SK-N-SH (cell line): ENCODE measurements at regions not wholly inside any gene's neighbourhood (a gene's known extent, or its start where the extent isn't known, plus 50 kb on each side); places are given as distances from the start of the nearest gene placed in this dataset.

Source experiments
- CTCF ChIA-PET: fragments of 300-600, 350-600 bp; formaldehyde crosslinking; extraction: SDS; loops from one replicate; lab custom pipeline; 2021; lab: Yijun Ruan, JAX
- POLR2A ChIA-PET: fragments of 350-600 bp; sonication (Branson Sonifier 250); formaldehyde crosslinking; extraction: SDS; loops from one replicate; lab custom pipeline; 2020; ENCODE audit warnings: antibody characterized with exemption, inconsistent platforms; lab: Yijun Ruan, JAX
- DNase-seq: peaks from one replicate; pipeline ENCODE4 v3.0.0; 2012
- H2AFZ ChIP-seq: fragments of 200-600 bp; sonication (generic); 2 replicates; pipeline ENCODE4 v1.8.1; 2016; ENCODE audit warnings: antibody characterized with exemption, mild to moderate bottlenecking, low read depth
- H3F3A ChIP-seq: fragments of 200-600 bp; sonication (generic); replicated peaks from 2 replicates; pipeline ENCODE3; 2016; ENCODE audit warnings: antibody characterized with exemption, mild to moderate bottlenecking; ENCODE audit not compliant: insufficient read depth
- H3K27ac ChIP-seq, 2 experiments: fragments of 200-500 bp in 1 of 2; fragments of 200-600 bp in 1 of 2; sonication (Bioruptor generic) in 1 of 2; sonication (generic), shearing (Covaris generic) in 1 of 2; 2 replicates each; pipeline versions ENCODE4 v1.5.1 to v1.6.1; 2014 to 2016; ENCODE audit warnings: low read depth in 2 of 2, inconsistent platforms in 1 of 2, low read length in 1 of 2, mild to moderate bottlenecking in 1 of 2, mixed read lengths in 1 of 2
- H3K27me3 ChIP-seq: fragments of 200-600 bp; sonication (generic), shearing (Covaris generic); 2 replicates; pipeline ENCODE4 v1.6.1; 2016; ENCODE audit warnings: mixed run types; ENCODE audit not compliant: insufficient read depth
- H3K36me3 ChIP-seq, 2 experiments: fragments of 200-500 bp in 1 of 2; fragments of 200-600 bp in 1 of 2; sonication (Bioruptor generic) in 1 of 2; sonication (generic) in 1 of 2; replicated peaks in 1 of 2; 2 replicates each; pipeline versions ENCODE3 to v1.5.1; 2014 to 2016; ENCODE audit warnings: low read length in 1 of 2, mild to moderate bottlenecking in 1 of 2; ENCODE audit not compliant: insufficient read depth in 2 of 2, control insufficient read depth in 1 of 2
- H3K4me1 ChIP-seq, 2 experiments: fragments of 200-500 bp in 1 of 2; fragments of 200-600 bp in 1 of 2; sonication (Bioruptor generic) in 1 of 2; sonication (generic), shearing (Covaris generic) in 1 of 2; 2 replicates each; pipeline versions ENCODE4 v1.5.1 to v1.6.1; 2014 to 2016; ENCODE audit warnings: low read depth in 1 of 2, low read length in 1 of 2, mixed run types in 1 of 2; ENCODE audit not compliant: insufficient read depth in 2 of 2, control insufficient read depth in 1 of 2
- H3K4me2 ChIP-seq: fragments of 200-600 bp; sonication (generic), shearing (Covaris generic); 2 replicates; pipeline ENCODE4 v1.6.1; 2017; ENCODE audit warnings: mixed run types
- H3K4me3 ChIP-seq, 2 experiments: fragments of 200-500 bp in 1 of 2; fragments of 200-600 bp in 1 of 2; sonication (Bioruptor generic) in 1 of 2; sonication (generic), shearing (Covaris generic) in 1 of 2; 2 replicates each; pipeline versions ENCODE4 v1.5.1 to v1.8.1; 2014 to 2016; ENCODE audit warnings: low read depth in 2 of 2, inconsistent platforms in 1 of 2, low read length in 1 of 2, mild to moderate bottlenecking in 1 of 2, mixed read lengths in 1 of 2, moderate library complexity in 1 of 2
- H3K79me2 ChIP-seq: fragments of 200-600 bp; sonication (generic); 2 replicates; pipeline ENCODE4 v1.8.1; 2017; ENCODE audit warnings: mild to moderate bottlenecking; ENCODE audit not compliant: insufficient read depth
- H3K9ac ChIP-seq: fragments of 200-600 bp; sonication (generic); 2 replicates; pipeline ENCODE4 v1.6.1; 2017; ENCODE audit warnings: mixed run types
- H3K9me2 ChIP-seq: fragments of 200-600 bp; sonication (generic); 2 replicates; pipeline ENCODE4 v1.6.1; 2017; ENCODE audit warnings: mixed run types
- H3K9me3 ChIP-seq: fragments of 200-600 bp; sonication (generic); 2 replicates; pipeline ENCODE4 v1.6.1; 2017; ENCODE audit warnings: mixed run types, mild to moderate bottlenecking, moderate library complexity
- H4K20me1 ChIP-seq: fragments of 200-600 bp; sonication (generic); 2 replicates; pipeline ENCODE4 v1.6.1; 2017; ENCODE audit warnings: mild to moderate bottlenecking, mixed run types; ENCODE audit not compliant: insufficient read depth
- CHD2 ChIP-seq: fragments of 150-350 bp; IDR thresholded peaks from 2 replicates; pipeline ENCODE4 v1.6.1; 2018; ENCODE audit warnings: low read length; ENCODE audit not compliant: partially characterized antibody
- EP300 ChIP-seq, 2 experiments: IDR thresholded peaks; 2 replicates each; pipeline versions ENCODE4 v1.4.0 to v1.6.1; 2012; ENCODE audit warnings: borderline replicate concordance in 1 of 2, low read depth in 1 of 2, low read length in 1 of 2
- FOSL2 ChIP-seq: IDR thresholded peaks from 2 replicates; pipeline ENCODE4 v1.4.0; 2012; ENCODE audit warnings: low read depth, mild to moderate bottlenecking, moderate library complexity, borderline replicate concordance
- FOXM1 ChIP-seq: IDR thresholded peaks from 2 replicates; pipeline ENCODE4 v1.4.0; 2012; ENCODE audit warnings: low read depth, mild to moderate bottlenecking
- MEF2A ChIP-seq: IDR thresholded peaks from 2 replicates; pipeline ENCODE4 v1.4.0; 2012; ENCODE audit warnings: low read depth, borderline replicate concordance
- MXI1 ChIP-seq: IDR thresholded peaks from 2 replicates; pipeline ENCODE4 v1.6.1; 2012; ENCODE audit warnings: mild to moderate bottlenecking, low read depth, low read length, improper control_type of control experiment
- NFIC ChIP-seq: IDR thresholded peaks from 2 replicates; pipeline ENCODE4 v1.4.0; 2012; ENCODE audit warnings: borderline replicate concordance
- NRF1 ChIP-seq: IDR thresholded peaks from 2 replicates; pipeline ENCODE4 v1.6.1; 2012; ENCODE audit warnings: low read depth, mild to moderate bottlenecking, low read length
- POLR2AphosphoS5 ChIP-seq: IDR thresholded peaks from 2 replicates; pipeline ENCODE4 v1.6.1; 2012; ENCODE audit warnings: low read depth, low read length
- RFX5 ChIP-seq: IDR thresholded peaks from 2 replicates; pipeline ENCODE4 v1.6.1; 2012; ENCODE audit warnings: mild to moderate bottlenecking, improper control_type of control experiment, low read length
- SMC3 ChIP-seq: IDR thresholded peaks from 2 replicates; pipeline ENCODE4 v1.6.1; 2012; ENCODE audit warnings: low read depth, low read length, improper control_type of control experiment
- TAF1 ChIP-seq: IDR thresholded peaks from 2 replicates; pipeline ENCODE4 v1.6.1; 2012; ENCODE audit warnings: low read depth, mild to moderate bottlenecking, low read length, moderate library complexity, borderline replicate concordance
- USF2 ChIP-seq: fragments of 150-350 bp; IDR thresholded peaks from 2 replicates; pipeline ENCODE4 v1.6.1; 2017; ENCODE audit warnings: antibody characterized with exemption, low read length, low read depth, borderline replicate concordance
- WGBS: methylation state at CpG from one replicate; pipeline ENCODE4 v1.1.6; 2017; ENCODE audit warnings: low lambda C conversion rate; 5-methylcytosine and 5-hydroxymethylcytosine counted together
- TF ChIP-seq, protein P1 (sequence below): fragments of 150-350 bp; IDR thresholded peaks from 2 replicates; pipeline ENCODE4 v1.6.1; 2016; ENCODE audit warnings: mild to moderate bottlenecking, low read depth, low read length
- TF ChIP-seq, protein P2 (sequence below): IDR thresholded peaks from 2 replicates; pipeline ENCODE4 v1.4.0; 2012; ENCODE audit warnings: low read depth, borderline replicate concordance

- CTCF ChIA-PET = no interaction called here
- TF ChIP-seq NFIC (no peak), FOXM1 (no peak), FOSL2 (no peak), MEF2A (no peak), EP300 (IDR thresholded peaks at IDR 0.05; ENCODE audit: borderline replicate concordance in 1 of 2, low read depth in 1 of 2, low read length in 1 of 2) (no peak), NRF1 (no peak), TAF1 (no peak), SMC3 (no peak), POLR2AphosphoS5 (no peak), USF2 (no peak), CHD2 (no peak)
- TF ChIP-seq, protein P1, sequence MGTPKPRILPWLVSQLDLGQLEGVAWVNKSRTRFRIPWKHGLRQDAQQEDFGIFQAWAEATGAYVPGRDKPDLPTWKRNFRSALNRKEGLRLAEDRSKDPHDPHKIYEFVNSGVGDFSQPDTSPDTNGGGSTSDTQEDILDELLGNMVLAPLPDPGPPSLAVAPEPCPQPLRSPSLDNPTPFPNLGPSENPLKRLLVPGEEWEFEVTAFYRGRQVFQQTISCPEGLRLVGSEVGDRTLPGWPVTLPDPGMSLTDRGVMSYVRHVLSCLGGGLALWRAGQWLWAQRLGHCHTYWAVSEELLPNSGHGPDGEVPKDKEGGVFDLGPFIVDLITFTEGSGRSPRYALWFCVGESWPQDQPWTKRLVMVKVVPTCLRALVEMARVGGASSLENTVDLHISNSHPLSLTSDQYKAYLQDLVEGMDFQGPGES = no peak
- TF ChIP-seq, protein P2, sequence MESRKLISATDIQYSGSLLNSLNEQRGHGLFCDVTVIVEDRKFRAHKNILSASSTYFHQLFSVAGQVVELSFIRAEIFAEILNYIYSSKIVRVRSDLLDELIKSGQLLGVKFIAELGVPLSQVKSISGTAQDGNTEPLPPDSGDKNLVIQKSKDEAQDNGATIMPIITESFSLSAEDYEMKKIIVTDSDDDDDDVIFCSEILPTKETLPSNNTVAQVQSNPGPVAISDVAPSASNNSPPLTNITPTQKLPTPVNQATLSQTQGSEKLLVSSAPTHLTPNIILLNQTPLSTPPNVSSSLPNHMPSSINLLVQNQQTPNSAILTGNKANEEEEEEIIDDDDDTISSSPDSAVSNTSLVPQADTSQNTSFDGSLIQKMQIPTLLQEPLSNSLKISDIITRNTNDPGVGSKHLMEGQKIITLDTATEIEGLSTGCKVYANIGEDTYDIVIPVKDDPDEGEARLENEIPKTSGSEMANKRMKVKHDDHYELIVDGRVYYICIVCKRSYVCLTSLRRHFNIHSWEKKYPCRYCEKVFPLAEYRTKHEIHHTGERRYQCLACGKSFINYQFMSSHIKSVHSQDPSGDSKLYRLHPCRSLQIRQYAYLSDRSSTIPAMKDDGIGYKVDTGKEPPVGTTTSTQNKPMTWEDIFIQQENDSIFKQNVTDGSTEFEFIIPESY = no peak
Measured at GRCh38 chr17:22506231-22506630, 813.9 kb downstream of the KCNJ18 start.

GRCh38 chr17:22506861-22507260 lies 814.5 kb downstream of the KCNJ18 start:
- no peak overlapping the region for H3K27ac ChIP-seq
- no peak overlapping the region for H2AFZ ChIP-seq
- 2% methylated on average over 7 of the region's 7 CpGs for WGBS
- CTCF ChIA-PET = no interaction called here
- H3K9me3 ChIP-seq = no peaks in the 10 kb centered on the region
- no peak overlapping the region for H3K4me2 ChIP-seq
- H4K20me1 ChIP-seq = no peaks in the 10 kb centered on the region
- H3K9ac ChIP-seq = no peak overlapping the region
- no peaks in the 10 kb centered on the region for H3K36me3 ChIP-seq
- no peak for DNase-seq
- no peak overlapping the region for H3K4me3 ChIP-seq
- no peaks in the 10 kb centered on the region for H3K79me2 ChIP-seq
- TF ChIP-seq RFX5 (no peak), MXI1 (no peak), USF2 (no peak)
- TF ChIP-seq, all 33 proteins: peak for 0
- H3K27me3 ChIP-seq = peaks cover 6% of the 10 kb centered on the region; the same call in 1 of the 2 replicates
- no peaks in the 10 kb centered on the region for H3F3A ChIP-seq
- H3K4me1 ChIP-seq = no peaks in the 10 kb centered on the region
- no peaks in the 10 kb centered on the region for H3K9me2 ChIP-seq
- POLR2A ChIA-PET = no interaction called here

More at GRCh38 chr17:22506231-22506630, 813.9 kb downstream of the KCNJ18 start:
- POLR2A ChIA-PET = no interaction called here
- no peaks in the 10 kb centered on the region for H3K36me3 ChIP-seq
- H2AFZ ChIP-seq = no peak overlapping the region
- no peaks in the 10 kb centered on the region for H3K9me2 ChIP-seq
- no peaks in the 10 kb centered on the region for H3K9me3 ChIP-seq
- no peak overlapping the region for H3K27ac ChIP-seq
- H3K79me2 ChIP-seq = no peaks in the 10 kb centered on the region
- H3K4me1 ChIP-seq = no peaks in the 10 kb centered on the region
- H3K9ac ChIP-seq = no peak overlapping the region
- H3K27me3 ChIP-seq = peaks cover 6% of the 10 kb centered on the region; the same call in 1 of the 2 replicates
- H4K20me1 ChIP-seq = no peaks in the 10 kb centered on the region
- no peak overlapping the region for H3K4me3 ChIP-seq
- no peak for DNase-seq
- H3K4me2 ChIP-seq = no peak overlapping the region
- H3F3A ChIP-seq = no peaks in the 10 kb centered on the region
- 3% methylated on average over 14 of the region's 23 CpGs for WGBS
